Prostate gland (tissue), 2 donors: ENCODE measurements at regions not wholly inside any gene's neighbourhood (a gene's known extent, or its start where the extent isn't known, plus 50 kb on each side); places are given as distances from the start of the nearest gene placed in this dataset.
"Not testable (repeated sequence)": the region's sequence is repeated elsewhere in the genome, so short reads cannot be mapped to it uniquely, and the experiment has no call there.

Experiments used
- POLR2A ChIP-seq: fragments of 450-650 bp; IDR thresholded peaks from one replicate; pipeline ENCODE4 v1.6.1; 2016; ENCODE audit warnings: antibody characterized with exemption, mild to moderate bottlenecking
- POLR2AphosphoS5 ChIP-seq: sonication (generic); formaldehyde crosslinking; IDR thresholded peaks from one replicate; pipeline ENCODE4 v1.6.1; 2017; ENCODE audit warnings: antibody characterized with exemption
- TF ChIP-seq, protein P1 (sequence below), 4 experiments: fragments of 200-600 bp in 2 of 4; fragments of 450-650 bp in 2 of 4; sonication (generic) in 2 of 4; IDR thresholded peaks; 1 replicate in 3 of 4; 2 replicates in 1 of 4; pipeline ENCODE4 v1.5.1; 2016 to 2019; ENCODE audit warnings: antibody characterized with exemption in 4 of 4, mild to moderate bottlenecking in 2 of 4, moderate library complexity in 2 of 4

GRCh38 chr5:99418640-99419039 is 489.8 kb upstream of the CHD1 start:
- TF ChIP-seq, protein P1, sequence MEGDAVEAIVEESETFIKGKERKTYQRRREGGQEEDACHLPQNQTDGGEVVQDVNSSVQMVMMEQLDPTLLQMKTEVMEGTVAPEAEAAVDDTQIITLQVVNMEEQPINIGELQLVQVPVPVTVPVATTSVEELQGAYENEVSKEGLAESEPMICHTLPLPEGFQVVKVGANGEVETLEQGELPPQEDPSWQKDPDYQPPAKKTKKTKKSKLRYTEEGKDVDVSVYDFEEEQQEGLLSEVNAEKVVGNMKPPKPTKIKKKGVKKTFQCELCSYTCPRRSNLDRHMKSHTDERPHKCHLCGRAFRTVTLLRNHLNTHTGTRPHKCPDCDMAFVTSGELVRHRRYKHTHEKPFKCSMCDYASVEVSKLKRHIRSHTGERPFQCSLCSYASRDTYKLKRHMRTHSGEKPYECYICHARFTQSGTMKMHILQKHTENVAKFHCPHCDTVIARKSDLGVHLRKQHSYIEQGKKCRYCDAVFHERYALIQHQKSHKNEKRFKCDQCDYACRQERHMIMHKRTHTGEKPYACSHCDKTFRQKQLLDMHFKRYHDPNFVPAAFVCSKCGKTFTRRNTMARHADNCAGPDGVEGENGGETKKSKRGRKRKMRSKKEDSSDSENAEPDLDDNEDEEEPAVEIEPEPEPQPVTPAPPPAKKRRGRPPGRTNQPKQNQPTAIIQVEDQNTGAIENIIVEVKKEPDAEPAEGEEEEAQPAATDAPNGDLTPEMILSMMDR (IDR thresholded peaks at IDR 0.05): not testable (repeated sequence)
- TF ChIP-seq POLR2AphosphoS5, POLR2A: not testable (repeated sequence)
